ENCODE measurements at regions not wholly inside any gene's neighbourhood (a gene's known extent, or its start where the extent isn't known, plus 50 kb on each side); places are given as distances from the start of the nearest gene placed in this dataset.

DNA sequence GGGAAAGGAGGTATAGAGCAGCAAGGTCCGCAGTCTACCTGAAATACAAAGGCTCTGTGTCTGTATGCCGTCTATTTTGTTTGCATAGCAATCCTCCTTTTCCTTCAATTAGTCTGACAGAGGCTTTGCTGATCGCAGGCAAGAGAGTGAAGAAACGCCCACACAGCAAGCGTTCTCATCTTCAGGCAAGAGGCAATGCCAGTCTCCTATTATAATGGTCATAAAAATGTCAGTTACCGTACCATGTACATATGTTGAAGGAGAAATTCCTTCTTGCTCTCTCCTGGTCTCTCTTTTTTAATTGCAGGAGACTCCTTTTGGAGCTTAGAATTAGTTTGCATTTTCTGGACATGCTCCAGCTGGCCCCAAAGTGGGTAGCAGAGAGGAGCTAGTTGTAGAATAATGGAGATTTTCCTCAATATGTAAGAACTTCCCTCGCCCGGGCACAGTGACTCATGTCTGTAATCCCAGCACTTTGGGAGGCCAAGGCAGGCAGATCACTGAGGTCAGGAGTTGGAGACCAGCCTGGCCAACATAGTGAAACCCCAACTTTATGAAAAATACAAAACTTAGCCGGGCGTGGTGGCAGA is 139.5 kb downstream of the PFKFB3 start:
- no peak overlapping the region for H2AFZ ChIP-seq (ENCODE audit: low read length)
- peak; percentile 19 for DNase-seq (ENCODE audit: insufficient read length, low spot score, missing footprints)

GRCh38 chr10:6343305-6344010 is 140.7 kb downstream of the PFKFB3 start:
- peaks cover 13% of the 10 kb centered on the region for H3K4me1 ChIP-seq (ENCODE audit: insufficient read depth, low read length)
- no peak overlapping the region for H3K4me3 ChIP-seq (ENCODE audit: insufficient read depth, low read length)
- H3K27me3 ChIP-seq (ENCODE audit: insufficient read depth, low read length) = no peaks in the 10 kb centered on the region
- TF ChIP-seq, protein P1, sequence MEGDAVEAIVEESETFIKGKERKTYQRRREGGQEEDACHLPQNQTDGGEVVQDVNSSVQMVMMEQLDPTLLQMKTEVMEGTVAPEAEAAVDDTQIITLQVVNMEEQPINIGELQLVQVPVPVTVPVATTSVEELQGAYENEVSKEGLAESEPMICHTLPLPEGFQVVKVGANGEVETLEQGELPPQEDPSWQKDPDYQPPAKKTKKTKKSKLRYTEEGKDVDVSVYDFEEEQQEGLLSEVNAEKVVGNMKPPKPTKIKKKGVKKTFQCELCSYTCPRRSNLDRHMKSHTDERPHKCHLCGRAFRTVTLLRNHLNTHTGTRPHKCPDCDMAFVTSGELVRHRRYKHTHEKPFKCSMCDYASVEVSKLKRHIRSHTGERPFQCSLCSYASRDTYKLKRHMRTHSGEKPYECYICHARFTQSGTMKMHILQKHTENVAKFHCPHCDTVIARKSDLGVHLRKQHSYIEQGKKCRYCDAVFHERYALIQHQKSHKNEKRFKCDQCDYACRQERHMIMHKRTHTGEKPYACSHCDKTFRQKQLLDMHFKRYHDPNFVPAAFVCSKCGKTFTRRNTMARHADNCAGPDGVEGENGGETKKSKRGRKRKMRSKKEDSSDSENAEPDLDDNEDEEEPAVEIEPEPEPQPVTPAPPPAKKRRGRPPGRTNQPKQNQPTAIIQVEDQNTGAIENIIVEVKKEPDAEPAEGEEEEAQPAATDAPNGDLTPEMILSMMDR (IDR thresholded peaks at IDR 0.05; ENCODE audit: extremely low read depth, low read depth, low read length) = no peak
- no peak overlapping the region for H3K27ac ChIP-seq (ENCODE audit: low read depth, low read length)
- no peaks in the 10 kb centered on the region for H3K36me3 ChIP-seq (ENCODE audit: insufficient read depth, low read length)
- peak; percentile 35 for DNase-seq (ENCODE audit: insufficient read length, low spot score, missing footprints)
- H4K20me1 ChIP-seq (ENCODE audit: insufficient read depth, low read length) = no peaks in the 10 kb centered on the region
- H3K79me2 ChIP-seq (ENCODE audit: insufficient read depth, low read length) = no peaks in the 10 kb centered on the region
- H3K9me3 ChIP-seq (ENCODE audit: low read depth, low read length) = no peaks in the 10 kb centered on the region
- H3K4me2 ChIP-seq (ENCODE audit: insufficient read depth, low read length) = no peak overlapping the region
- no peak overlapping the region for H2AFZ ChIP-seq (ENCODE audit: low read length)

More for the DNA sequence above, 139.5 kb downstream of the PFKFB3 start:
- Histone ChIP-seq H3K27ac (ENCODE audit: low read depth, low read length) (no peak overlapping the region), H3K36me3 (ENCODE audit: insufficient read depth, low read length) (no peaks in the 10 kb centered on the region), H3K79me2 (ENCODE audit: insufficient read depth, low read length) (no peaks in the 10 kb centered on the region), H3K4me3 (ENCODE audit: insufficient read depth, low read length) (no peak overlapping the region), H3K4me2 (ENCODE audit: insufficient read depth, low read length) (no peak overlapping the region), H3K9me3 (ENCODE audit: low read depth, low read length) (no peaks in the 10 kb centered on the region), H3K27me3 (ENCODE audit: insufficient read depth, low read length) (no peaks in the 10 kb centered on the region), H4K20me1 (ENCODE audit: insufficient read depth, low read length) (no peaks in the 10 kb centered on the region), H3K4me1 (ENCODE audit: insufficient read depth, low read length) (peaks cover 7% of the 10 kb centered on the region)
- TF ChIP-seq, protein P1 (IDR thresholded peaks at IDR 0.05; ENCODE audit: extremely low read depth, low read depth, low read length) = no peak

GRCh38 chr10:6345404-6345803 is 142.7 kb downstream of the PFKFB3 start:
- Histone ChIP-seq H4K20me1 (ENCODE audit: insufficient read depth, low read length) (no peaks in the 10 kb centered on the region), H3K4me1 (ENCODE audit: insufficient read depth, low read length) (peaks cover 13% of the 10 kb centered on the region)
- TF ChIP-seq, protein P1 (IDR thresholded peaks at IDR 0.05; ENCODE audit: extremely low read depth, low read depth, low read length) = no peak

GRCh38 chr10:6346631-6347030 is 143.9 kb downstream of the PFKFB3 start:
- Histone ChIP-seq H3K4me3 (ENCODE audit: insufficient read depth, low read length) (no peak overlapping the region), H3K4me2 (ENCODE audit: insufficient read depth, low read length) (no peak overlapping the region), H4K20me1 (ENCODE audit: insufficient read depth, low read length) (no peaks in the 10 kb centered on the region), H2AFZ (ENCODE audit: low read length) (no peak overlapping the region), H3K27me3 (ENCODE audit: insufficient read depth, low read length) (no peaks in the 10 kb centered on the region), H3K27ac (ENCODE audit: low read depth, low read length) (no peak overlapping the region), H3K79me2 (ENCODE audit: insufficient read depth, low read length) (no peaks in the 10 kb centered on the region), H3K9me3 (ENCODE audit: low read depth, low read length) (no peaks in the 10 kb centered on the region), H3K36me3 (ENCODE audit: insufficient read depth, low read length) (no peaks in the 10 kb centered on the region), H3K4me1 (ENCODE audit: insufficient read depth, low read length) (peaks cover 13% of the 10 kb centered on the region)
- TF ChIP-seq, protein P1 (IDR thresholded peaks at IDR 0.05; ENCODE audit: extremely low read depth, low read depth, low read length) = no peak
- DNase-seq (ENCODE audit: insufficient read length, low spot score, missing footprints) = peak; percentile 3

More at GRCh38 chr10:6345404-6345803, 142.7 kb downstream of the PFKFB3 start:
- H3K27me3 ChIP-seq (ENCODE audit: insufficient read depth, low read length) = no peaks in the 10 kb centered on the region
- no peak overlapping the region for H3K4me2 ChIP-seq (ENCODE audit: insufficient read depth, low read length)
- DNase-seq (ENCODE audit: insufficient read length, low spot score, missing footprints) = no peak
- no peaks in the 10 kb centered on the region for H3K9me3 ChIP-seq (ENCODE audit: low read depth, low read length)
- no peak overlapping the region for H3K4me3 ChIP-seq (ENCODE audit: insufficient read depth, low read length)
- no peak overlapping the region for H2AFZ ChIP-seq (ENCODE audit: low read length)
- H3K36me3 ChIP-seq (ENCODE audit: insufficient read depth, low read length) = no peaks in the 10 kb centered on the region
- no peak overlapping the region for H3K27ac ChIP-seq (ENCODE audit: low read depth, low read length)
- no peaks in the 10 kb centered on the region for H3K79me2 ChIP-seq (ENCODE audit: insufficient read depth, low read length)

Data from osteoblast (primary cell).